Mesenchymal stem cell (in vitro differentiated cells and primary cell): ENCODE measurements at regions not wholly inside any gene's neighbourhood (a gene's known extent, or its start where the extent isn't known, plus 50 kb on each side); places are given as distances from the start of the nearest gene placed in this dataset.

Experiments
- DNase-seq: peaks from one replicate; pipeline ENCODE4 v3.0.0-alpha.2; 2013
- H2AFZ ChIP-seq: one replicate; pipeline ENCODE4 v1.6.1; 2013; ENCODE audit warnings: low read depth, mild to moderate bottlenecking, control low read depth, inconsistent platforms, low read length, moderate library complexity
- H2AK5ac ChIP-seq: 2 replicates; pipeline ENCODE4 v1.6.1; 2013; ENCODE audit warnings: low read length, moderate library complexity, mild to moderate bottlenecking, inconsistent platforms; ENCODE audit not compliant: severe bottlenecking
- H2BK120ac ChIP-seq: one replicate; pipeline ENCODE4 v1.6.1; 2013; ENCODE audit warnings: low read depth, mild to moderate bottlenecking, inconsistent platforms, low read length, moderate library complexity
- H2BK12ac ChIP-seq, 2 experiments: one replicate each; pipeline ENCODE4 v1.6.1; 2013; ENCODE audit warnings: inconsistent platforms in 2 of 2, low read length in 2 of 2, mild to moderate bottlenecking in 2 of 2, moderate library complexity in 2 of 2, control low read depth in 1 of 2
- H2BK15ac ChIP-seq: one replicate; pipeline ENCODE4 v1.6.1; 2013; ENCODE audit warnings: mild to moderate bottlenecking, low read depth, inconsistent platforms; ENCODE audit not compliant: poor library complexity, severe bottlenecking
- H2BK5ac ChIP-seq: 2 replicates; pipeline ENCODE4 v1.6.1; 2013; ENCODE audit warnings: low read depth, mild to moderate bottlenecking, low read length, control low read depth, inconsistent platforms; ENCODE audit not compliant: poor library complexity, severe bottlenecking
- H3K14ac ChIP-seq, 2 experiments: one replicate each; pipeline ENCODE4 v1.6.1; 2013; ENCODE audit warnings: inconsistent platforms in 2 of 2, low read length in 2 of 2, control low read depth in 1 of 2, mild to moderate bottlenecking in 1 of 2, moderate library complexity in 1 of 2
- H3K18ac ChIP-seq, 2 experiments: one replicate each; pipeline ENCODE4 v1.6.1; 2013; ENCODE audit warnings: inconsistent platforms in 2 of 2, low read length in 2 of 2, control low read depth in 1 of 2, low read depth in 1 of 2, mild to moderate bottlenecking in 1 of 2
- H3K23ac ChIP-seq, 2 experiments: one replicate each; pipeline ENCODE4 v1.6.1; 2013; ENCODE audit warnings: inconsistent platforms in 2 of 2, low read length in 2 of 2, mild to moderate bottlenecking in 2 of 2, moderate library complexity in 2 of 2, control low read depth in 1 of 2
- H3K27ac ChIP-seq: 2 replicates; pipeline ENCODE4 v1.5.1; 2013; ENCODE audit warnings: mild to moderate bottlenecking, moderate library complexity, low read length, control low read depth, inconsistent platforms; ENCODE audit not compliant: poor library complexity, severe bottlenecking
- H3K27me3 ChIP-seq, 2 experiments: 2 replicates each; pipeline versions ENCODE4 v1.6.1 to v1.7.0; 2013; ENCODE audit warnings: low read length in 2 of 2, mild to moderate bottlenecking in 2 of 2, moderate library complexity in 2 of 2, control low read depth in 1 of 2, inconsistent platforms in 1 of 2; ENCODE audit not compliant: control insufficient read depth in 1 of 2, insufficient read depth in 1 of 2
- H3K36me3 ChIP-seq, 2 experiments: 2 replicates each; pipeline versions ENCODE4 v1.6.1 to v1.7.0; 2013; ENCODE audit warnings: low read length in 2 of 2, control low read depth in 1 of 2, inconsistent platforms in 1 of 2, low read depth in 1 of 2, mild to moderate bottlenecking in 1 of 2; ENCODE audit not compliant: insufficient read depth in 2 of 2, control insufficient read depth in 1 of 2
- H3K4ac ChIP-seq, 2 experiments: one replicate each; pipeline ENCODE4 v1.6.1; 2013; ENCODE audit warnings: inconsistent platforms in 2 of 2, low read length in 2 of 2, mild to moderate bottlenecking in 2 of 2, moderate library complexity in 2 of 2, control low read depth in 1 of 2, low read depth in 1 of 2
- H3K4me1 ChIP-seq: 2 replicates; pipeline ENCODE4 v1.6.1; 2013; ENCODE audit warnings: low read depth, low read length, control low read depth; ENCODE audit not compliant: control insufficient read depth, insufficient read depth
- H3K4me2 ChIP-seq: 2 replicates; pipeline ENCODE4 v1.6.1; 2013; ENCODE audit warnings: low read length, mild to moderate bottlenecking, inconsistent platforms; ENCODE audit not compliant: poor library complexity, severe bottlenecking
- H3K4me3 ChIP-seq, 2 experiments: 2 replicates each; pipeline versions ENCODE4 v1.5.1 to v1.7.0; 2013; ENCODE audit warnings: low read length in 2 of 2, mild to moderate bottlenecking in 2 of 2, control low read depth in 1 of 2, low read depth in 1 of 2; ENCODE audit not compliant: insufficient read depth in 1 of 2
- H3K79me1 ChIP-seq: replicated peaks from 2 replicates; pipeline ENCODE4 v1.6.1; 2013; ENCODE audit warnings: mild to moderate bottlenecking, control low read depth, low read length, inconsistent platforms; ENCODE audit not compliant: poor library complexity, severe bottlenecking
- H3K9ac ChIP-seq: 2 replicates; pipeline ENCODE4 v1.7.0; 2013; ENCODE audit warnings: mild to moderate bottlenecking, low read length, moderate library complexity
- H3K9me3 ChIP-seq: 2 replicates; pipeline ENCODE4 v1.7.0; 2013; ENCODE audit warnings: mild to moderate bottlenecking, low read length; ENCODE audit not compliant: control insufficient read depth
- H4K8ac ChIP-seq: one replicate; pipeline ENCODE4 v1.6.1; 2013; ENCODE audit warnings: inconsistent platforms, mild to moderate bottlenecking, low read length, moderate library complexity
- H4K91ac ChIP-seq: one replicate; pipeline ENCODE4 v1.6.1; 2013; ENCODE audit warnings: mild to moderate bottlenecking, low read length, inconsistent platforms
- WGBS: methylation state at CpG from one replicate; pipeline ENCODE4 v1.1.7; 2013; ENCODE audit warnings: mixed read lengths; 5-methylcytosine and 5-hydroxymethylcytosine counted together

- 100% methylated on average over 1 of the region's 2 CpGs for WGBS
- Histone ChIP-seq H3K14ac (no peak overlapping the region), H3K4me3 (no peak overlapping the region), H3K18ac (no peak overlapping the region), H2AFZ (no peak overlapping the region), H2AK5ac (no peak overlapping the region), H3K9ac (no peak overlapping the region), H3K4me1 (no peaks in the 10 kb centered on the region), H2BK12ac (no peak overlapping the region), H2BK15ac (no peak overlapping the region), H2BK5ac (no peak overlapping the region), H4K91ac (no peak overlapping the region), H2BK120ac (no peak overlapping the region), H3K36me3 (no peaks in the 10 kb centered on the region), H3K4me2 (no peak overlapping the region), H3K4ac (no peak overlapping the region), H3K27me3 (no peaks in the 10 kb centered on the region), H3K79me1 (no peaks in the 10 kb centered on the region), H4K8ac (no peak overlapping the region), H3K27ac (no peak overlapping the region), H3K23ac (no peak overlapping the region), H3K9me3 (peaks cover 8% of the 10 kb centered on the region)
- no peak for DNase-seq
Observed at GRCh38 chr3:115464036-115464435, 159.3 kb upstream of the GAP43 start.

GRCh38 chr3:115469649-115470048 lies 153.7 kb upstream of the GAP43 start:
- Histone ChIP-seq H3K27me3 (peaks cover 0 to 6% of the 10 kb centered on the region in 2 experiments), H3K4ac (no peak overlapping the region), H2BK12ac (no peak overlapping the region), H3K9ac (no peak overlapping the region), H3K18ac (no peak overlapping the region), H3K36me3 (no peaks in the 10 kb centered on the region), H3K4me1 (no peaks in the 10 kb centered on the region), H2BK5ac (no peak overlapping the region), H3K9me3 (no peaks in the 10 kb centered on the region), H2BK15ac (no peak overlapping the region), H2AK5ac (no peak overlapping the region), H2BK120ac (no peak overlapping the region), H4K91ac (no peak overlapping the region), H4K8ac (no peak overlapping the region), H3K4me3 (no peak overlapping the region), H3K14ac (no peak overlapping the region), H3K79me1 (no peaks in the 10 kb centered on the region), H3K4me2 (no peak overlapping the region), H3K23ac (no peak overlapping the region), H3K27ac (no peak overlapping the region), H2AFZ (no peak overlapping the region)
- 0% methylated on average over 1 of the region's 3 CpGs for whole genome bisulfite sequencing
- DNase-seq = peak; percentile 78

DNA sequence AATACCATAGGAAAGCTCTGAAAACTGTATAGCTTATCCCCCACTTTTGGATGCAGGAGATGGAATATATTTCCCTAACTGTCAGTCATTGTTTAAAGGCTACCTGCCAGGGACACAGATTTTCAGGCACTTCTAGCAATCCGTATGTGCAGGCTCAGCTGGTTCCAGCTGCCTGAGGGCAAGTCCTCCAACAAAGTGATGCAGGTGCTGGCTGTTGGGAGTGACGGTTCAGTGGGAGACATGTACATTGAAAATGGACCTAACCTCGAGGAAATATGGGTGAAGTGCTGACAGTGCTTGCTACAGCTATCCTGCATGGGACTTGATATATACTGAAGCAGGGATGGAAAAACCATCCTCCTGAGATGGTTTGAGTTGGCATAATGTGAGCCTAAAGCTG lies 153.1 kb upstream of the GAP43 start:
- Histone ChIP-seq H3K14ac (peak overlapping the region in 1 of 2 experiments; percentile 11), H2BK15ac (no peak overlapping the region), H3K18ac (peak overlapping the region; percentile 44 to 83), H3K9me3 (no peaks in the 10 kb centered on the region), H3K23ac (no peak overlapping the region), H2BK5ac (no peak overlapping the region), H3K9ac (no peak overlapping the region), H2BK12ac (peak overlapping the region; percentile 70 to 97), H3K4me2 (no peak overlapping the region), H3K4me3 (no peak overlapping the region), H4K91ac (peak overlapping the region; percentile 83), H3K79me1 (no peaks in the 10 kb centered on the region), H3K4me1 (no peaks in the 10 kb centered on the region), H4K8ac (peak overlapping the region; percentile 19), H2AK5ac (no peak overlapping the region), H2BK120ac (no peak overlapping the region), H2AFZ (no peak overlapping the region), H3K27me3 (peaks cover 0 to 6% of the 10 kb centered on the region in 2 experiments), H3K36me3 (no peaks in the 10 kb centered on the region), H3K4ac (no peak overlapping the region), H3K27ac (no peak overlapping the region)
- DNase-seq = no peak
- WGBS = 82% methylated on average over 3 of the region's 3 CpGs

- H2BK120ac ChIP-seq = no peak overlapping the region
- H4K8ac ChIP-seq = no peak overlapping the region
- H3K4ac ChIP-seq = no peak overlapping the region
- H2BK12ac ChIP-seq = no peak overlapping the region
- no peak overlapping the region for H3K9ac ChIP-seq
- H2AFZ ChIP-seq = no peak overlapping the region
- H3K27me3 ChIP-seq = peaks cover 0 to 3% of the 10 kb centered on the region in 2 experiments
- no peaks in the 10 kb centered on the region for H3K9me3 ChIP-seq
- no peaks in the 10 kb centered on the region for H3K4me1 ChIP-seq
- no peak for DNase-seq
- H2BK15ac ChIP-seq = no peak overlapping the region
- H3K4me3 ChIP-seq = no peak overlapping the region
- 87% methylated on average over 9 of the region's 9 CpGs for WGBS
- no peaks in the 10 kb centered on the region for H3K79me1 ChIP-seq
- no peak overlapping the region for H3K4me2 ChIP-seq
- H2BK5ac ChIP-seq = no peak overlapping the region
- H2AK5ac ChIP-seq = no peak overlapping the region
- no peak overlapping the region for H3K27ac ChIP-seq
- H3K18ac ChIP-seq = no peak overlapping the region
- no peak overlapping the region for H3K14ac ChIP-seq
- no peaks in the 10 kb centered on the region for H3K36me3 ChIP-seq
- H4K91ac ChIP-seq = no peak overlapping the region
- H3K23ac ChIP-seq = no peak overlapping the region
Observed at GRCh38 chr3:115475178-115476041, 147.9 kb upstream of the GAP43 start.
